Left lung (tissue), 4 donors: ENCODE measurements at regions not wholly inside any gene's neighbourhood (a gene's known extent, or its start where the extent isn't known, plus 50 kb on each side); places are given as distances from the start of the nearest gene placed in this dataset.

Source experiments
- ATAC-seq: fragments of 200-7000 bp; cut with Tn5 transposase; one replicate; pipeline ENCODE4 v1.9.1; 2020; ENCODE audit warnings: moderate library complexity
- DNase-seq, 4 donors: peaks; one replicate each; pipeline ENCODE4 v3.0.0-alpha.2; 2013 to 2020
- H3K27ac ChIP-seq, 2 donors: fragments of 200-600 bp; sonication (generic) in 1 of 2; one replicate each; pipeline versions ENCODE4 v1.5.0 to v1.8.0; 2020 to 2021
- H3K27me3 ChIP-seq, 2 donors: fragments of 200-600 bp; sonication (generic) in 1 of 2; one replicate each; pipeline versions ENCODE4 v1.5.0 to v1.8.0; 2020 to 2021
- H3K36me3 ChIP-seq, 2 donors: fragments of 200-600 bp; sonication (generic) in 1 of 2; one replicate each; pipeline versions ENCODE4 v1.5.0 to v1.8.0; 2020 to 2021
- H3K4me1 ChIP-seq, 2 donors: fragments of 200-600 bp; one replicate each; pipeline ENCODE4 v1.8.0; 2021
- H3K4me3 ChIP-seq, 2 donors: fragments of 200-600 bp; sonication (generic) in 1 of 2; one replicate each; pipeline versions ENCODE4 v1.5.0 to v1.8.0; 2020 to 2021; ENCODE audit warnings: mild to moderate bottlenecking in 1 of 2
- H3K9me3 ChIP-seq, 2 donors: fragments of 200-600 bp; sonication (generic) in 1 of 2; one replicate each; pipeline versions ENCODE4 v1.5.0 to v1.8.0; 2020 to 2021
- CTCF ChIP-seq, 2 donors: fragments of 200-600 bp; sonication (generic) in 1 of 2; IDR thresholded peaks; one replicate each; pipeline versions ENCODE4 v1.5.0 to v1.8.0; 2021; ENCODE audit warnings: antibody characterized with exemption in 2 of 2
- intact Hi-C, 2 donors: fragments of 100-400 bp; cut with DNase I; formaldehyde crosslinking; loops; one replicate each; pipeline versions ENCODE4 v1.11.2 to v1.14.2; 2022
- donor health status: DM: no; HTN: yes; CAD: no.
- donor health status: DM: no; HTN: no; CAD: no.

DNA sequence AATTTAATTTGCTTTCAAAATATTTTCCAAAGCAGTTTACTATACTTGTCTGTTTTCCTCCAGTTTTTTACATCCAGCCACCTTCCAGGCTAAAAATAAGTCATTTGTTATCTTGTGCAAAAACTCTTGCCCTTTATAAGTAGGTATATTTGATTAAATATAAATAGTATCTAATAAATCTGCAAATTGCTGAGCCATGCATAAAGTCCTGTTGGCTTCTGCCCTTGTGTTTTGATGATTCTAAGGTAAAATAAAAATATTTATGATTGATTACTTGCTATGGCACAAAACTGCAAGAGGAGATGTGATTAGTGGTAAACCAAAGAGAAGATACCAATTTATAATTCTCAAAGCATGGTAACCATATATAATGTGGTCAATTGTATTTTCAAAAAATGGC lies 1026.7 kb downstream of the EPHA3 start:
- H3K4me1 ChIP-seq: no peaks in the 10 kb centered on the region
- no peak for TF ChIP-seq CTCF (IDR thresholded peaks at IDR 0.05)
- intact Hi-C loops: no loop called here
- H3K27ac ChIP-seq: no peak overlapping the region
- peaks cover 0 to 1% of the 10 kb centered on the region in 2 donors for H3K9me3 ChIP-seq
- no peaks in the 10 kb centered on the region for H3K27me3 ChIP-seq
- H3K4me3 ChIP-seq: no peak overlapping the region
- H3K36me3 ChIP-seq: no peaks in the 10 kb centered on the region
- no peak for ATAC-seq
- no peak for DNase-seq

DNA sequence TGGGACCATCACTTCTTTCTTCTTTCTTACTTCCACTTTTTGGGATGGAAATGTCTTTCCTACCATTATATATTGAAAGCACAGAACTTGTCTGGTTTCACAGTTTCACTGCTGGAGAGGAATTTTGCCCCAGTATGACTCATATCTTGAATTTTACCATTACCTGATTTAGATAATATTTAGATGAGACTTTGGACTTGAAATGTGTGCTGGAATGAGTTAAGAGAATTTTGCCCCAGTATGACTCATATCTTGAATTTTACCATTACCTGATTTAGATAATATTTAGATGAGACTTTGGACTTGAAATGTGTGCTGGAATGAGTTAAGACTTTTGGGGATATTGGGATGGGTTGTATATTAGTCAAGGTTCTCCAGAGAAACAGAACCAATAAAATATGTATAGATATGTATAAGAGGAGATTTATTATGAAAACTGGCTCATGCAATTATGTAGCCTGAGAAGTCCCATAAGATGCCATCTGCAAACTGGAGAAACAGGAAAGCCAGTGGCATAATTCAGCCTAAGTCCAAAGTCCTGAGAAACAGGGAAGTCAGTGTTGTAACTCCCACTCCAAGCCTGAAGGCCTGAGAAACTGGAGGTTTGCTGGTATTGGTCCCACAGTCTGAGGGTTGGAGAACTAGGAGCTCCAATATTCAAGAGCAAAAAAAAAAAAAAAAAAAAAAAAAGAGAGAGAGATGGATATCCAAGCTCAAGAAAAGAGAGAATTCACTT lies 1029.2 kb downstream of the EPHA3 start:
- H3K4me3 ChIP-seq: no peak overlapping the region

GRCh38 chr3:90145094-90145860 lies 1037.9 kb downstream of the EPHA3 start:
- no peaks in the 10 kb centered on the region for H3K27me3 ChIP-seq
- no peaks in the 10 kb centered on the region for H3K4me1 ChIP-seq
- no peak for TF ChIP-seq CTCF (IDR thresholded peaks at IDR 0.05)
- H3K4me3 ChIP-seq: no peak overlapping the region
- H3K36me3 ChIP-seq: no peaks in the 10 kb centered on the region
- H3K9me3 ChIP-seq: no peaks in the 10 kb centered on the region
- H3K27ac ChIP-seq: no peak overlapping the region
- DNase-seq: no peak
- intact Hi-C loops: no loop called here
- no peak for ATAC-seq

More for the DNA sequence above, 1029.2 kb downstream of the EPHA3 start:
- no peaks in the 10 kb centered on the region for H3K36me3 ChIP-seq
- H3K9me3 ChIP-seq: no peaks in the 10 kb centered on the region
- no peak overlapping the region for H3K27ac ChIP-seq
- no peak for ATAC-seq
- intact Hi-C loops: no loop called here
- H3K27me3 ChIP-seq: no peaks in the 10 kb centered on the region
- no peak for TF ChIP-seq CTCF (IDR thresholded peaks at IDR 0.05)
- no peaks in the 10 kb centered on the region for H3K4me1 ChIP-seq
- no peak for DNase-seq

DNA sequence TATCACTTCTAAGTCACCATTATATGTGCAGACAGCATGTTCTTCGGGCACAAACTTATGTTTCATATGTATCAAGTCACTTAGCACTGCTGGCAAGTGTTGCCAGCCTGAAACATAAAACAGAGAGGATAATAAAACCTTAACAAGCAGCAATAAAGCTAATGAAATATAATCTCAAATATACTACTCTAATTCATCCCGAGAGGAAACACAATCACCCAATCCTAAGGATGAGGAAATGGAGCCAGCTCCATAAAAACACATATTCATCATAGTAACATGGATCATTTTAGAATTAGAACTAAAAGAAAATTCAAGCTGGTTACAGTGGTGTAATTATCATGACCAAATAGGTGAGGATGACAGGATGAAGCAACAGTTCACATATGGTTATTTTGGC lies 1072.7 kb downstream of the EPHA3 start:
- ATAC-seq: no peak
- Histone ChIP-seq H3K36me3 (no peaks in the 10 kb centered on the region), H3K4me1 (no peaks in the 10 kb centered on the region), H3K27ac (no peak overlapping the region), H3K27me3 (no peaks in the 10 kb centered on the region), H3K9me3 (no peaks in the 10 kb centered on the region), H3K4me3 (no peak overlapping the region)
- intact Hi-C loops: no loop called here
- TF ChIP-seq CTCF (IDR thresholded peaks at IDR 0.05): no peak
- no peak for DNase-seq

DNA sequence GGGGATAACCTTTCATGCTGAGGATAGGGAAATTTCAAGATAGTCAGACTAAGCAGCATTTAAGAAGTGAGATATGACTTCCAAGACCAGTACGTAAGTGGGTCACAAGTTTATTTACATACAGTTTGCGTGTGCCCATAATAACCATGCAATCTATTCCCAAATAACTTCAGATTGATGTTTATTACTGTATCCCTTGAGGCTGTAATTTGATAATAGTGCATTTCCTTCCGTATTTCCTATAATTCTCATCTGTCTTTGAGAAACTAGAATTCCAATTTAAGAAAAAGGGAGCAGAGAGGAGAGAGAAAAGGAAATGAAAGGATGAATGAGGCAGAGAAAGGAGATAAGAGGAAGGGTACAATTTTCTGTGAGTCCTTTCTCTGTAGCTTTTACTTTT lies 1073.1 kb downstream of the EPHA3 start:
- Histone ChIP-seq H3K4me3 (no peak overlapping the region), H3K36me3 (no peaks in the 10 kb centered on the region), H3K4me1 (no peaks in the 10 kb centered on the region), H3K27ac (no peak overlapping the region), H3K27me3 (no peaks in the 10 kb centered on the region), H3K9me3 (no peaks in the 10 kb centered on the region)
- intact Hi-C loops: no loop called here
- TF ChIP-seq CTCF (IDR thresholded peaks at IDR 0.05): no peak
- ATAC-seq: no peak
- DNase-seq: no peak
